ENCODE measurements at regions not wholly inside any gene's neighbourhood (a gene's known extent, or its start where the extent isn't known, plus 50 kb on each side); places are given as distances from the start of the nearest gene placed in this dataset.

DNA sequence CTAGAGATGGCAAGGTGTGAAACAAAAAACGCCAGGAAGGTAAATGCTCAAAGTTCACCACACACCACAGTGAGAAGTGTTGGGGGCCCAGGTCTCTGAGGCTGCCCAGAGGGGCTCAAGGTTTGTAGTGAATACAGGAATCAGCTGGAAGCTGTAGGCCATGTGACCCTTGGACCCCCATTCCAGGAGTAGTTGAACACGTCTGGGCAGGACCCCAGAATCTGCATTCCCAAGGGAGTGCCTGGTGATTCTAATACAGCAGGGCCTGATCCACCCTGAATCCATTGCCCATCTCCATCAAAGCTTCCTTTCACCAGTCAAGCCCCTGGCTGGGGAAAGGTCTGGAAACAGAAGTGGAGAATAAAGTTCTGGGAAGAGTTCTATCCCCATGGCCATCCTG lies 70.8 kb upstream of the B3GAT1 start:
- TF ChIP-seq POLR2A (IDR thresholded peaks at IDR 0.05; ENCODE audit: low read depth), result no peak
- TF ChIP-seq, protein P1, sequence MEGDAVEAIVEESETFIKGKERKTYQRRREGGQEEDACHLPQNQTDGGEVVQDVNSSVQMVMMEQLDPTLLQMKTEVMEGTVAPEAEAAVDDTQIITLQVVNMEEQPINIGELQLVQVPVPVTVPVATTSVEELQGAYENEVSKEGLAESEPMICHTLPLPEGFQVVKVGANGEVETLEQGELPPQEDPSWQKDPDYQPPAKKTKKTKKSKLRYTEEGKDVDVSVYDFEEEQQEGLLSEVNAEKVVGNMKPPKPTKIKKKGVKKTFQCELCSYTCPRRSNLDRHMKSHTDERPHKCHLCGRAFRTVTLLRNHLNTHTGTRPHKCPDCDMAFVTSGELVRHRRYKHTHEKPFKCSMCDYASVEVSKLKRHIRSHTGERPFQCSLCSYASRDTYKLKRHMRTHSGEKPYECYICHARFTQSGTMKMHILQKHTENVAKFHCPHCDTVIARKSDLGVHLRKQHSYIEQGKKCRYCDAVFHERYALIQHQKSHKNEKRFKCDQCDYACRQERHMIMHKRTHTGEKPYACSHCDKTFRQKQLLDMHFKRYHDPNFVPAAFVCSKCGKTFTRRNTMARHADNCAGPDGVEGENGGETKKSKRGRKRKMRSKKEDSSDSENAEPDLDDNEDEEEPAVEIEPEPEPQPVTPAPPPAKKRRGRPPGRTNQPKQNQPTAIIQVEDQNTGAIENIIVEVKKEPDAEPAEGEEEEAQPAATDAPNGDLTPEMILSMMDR (IDR thresholded peaks at IDR 0.05), result no peak
- TF ChIP-seq POLR2AphosphoS5 (IDR thresholded peaks at IDR 0.05), result no peak
- no peak for TF ChIP-seq EP300 (IDR thresholded peaks at IDR 0.05)

All from esophagus muscularis mucosa (tissue), 4 donors.